Hepatocyte (in vitro differentiated cells): ENCODE measurements at regions not wholly inside any gene's neighbourhood (a gene's known extent, or its start where the extent isn't known, plus 50 kb on each side); places are given as distances from the start of the nearest gene placed in this dataset.

Source experiments
- DNase-seq: peaks from one replicate; pipeline ENCODE4 v3.0.0-alpha.2; 2016; ENCODE audit warnings: low spot score
- H2AFZ ChIP-seq: fragments of 200-600 bp; sonication (generic); 2 replicates; pipeline ENCODE4 v1.6.0; 2016; ENCODE audit warnings: antibody characterized with exemption, mild to moderate bottlenecking
- H3K27ac ChIP-seq: fragments of 200-600 bp; sonication (generic); 2 replicates; pipeline ENCODE4 v1.5.1; 2016; ENCODE audit warnings: mild to moderate bottlenecking
- H3K27me3 ChIP-seq: fragments of 200-600 bp; sonication (generic); 2 replicates; pipeline ENCODE4 v1.6.1; 2016
- H3K36me3 ChIP-seq: fragments of 200-600 bp; sonication (generic); replicated peaks from 2 replicates; pipeline ENCODE4 v1.5.1; 2016; ENCODE audit warnings: low read depth; ENCODE audit not compliant: insufficient read depth
- H3K4me1 ChIP-seq: fragments of 200-600 bp; sonication (generic); 2 replicates; pipeline ENCODE4 v1.5.1; 2016; ENCODE audit warnings: mild to moderate bottlenecking, moderate library complexity; ENCODE audit not compliant: insufficient read depth
- H3K4me2 ChIP-seq: fragments of 200-600 bp; sonication (generic); 2 replicates; pipeline ENCODE4 v1.6.0; 2016
- H3K4me3 ChIP-seq: fragments of 200-600 bp; sonication (generic); 2 replicates; pipeline ENCODE4 v1.5.1; 2016; ENCODE audit warnings: mild to moderate bottlenecking
- H3K79me2 ChIP-seq: fragments of 200-600 bp; sonication (generic); 2 replicates; pipeline ENCODE4 v1.6.0; 2017; ENCODE audit warnings: mild to moderate bottlenecking
- H3K9me2 ChIP-seq: fragments of 200-600 bp; sonication (generic); replicated peaks from 2 replicates; pipeline ENCODE4 v1.6.0; 2017; ENCODE audit warnings: mild to moderate bottlenecking; ENCODE audit not compliant: insufficient read depth
- H3K9me3 ChIP-seq: fragments of 200-600 bp; sonication (generic); 2 replicates; pipeline ENCODE4 v1.5.1; 2016; ENCODE audit warnings: low read depth, mild to moderate bottlenecking
- H4K20me1 ChIP-seq: fragments of 200-600 bp; sonication (generic); 2 replicates; pipeline ENCODE4 v1.6.0; 2016; ENCODE audit warnings: mild to moderate bottlenecking; ENCODE audit not compliant: insufficient read depth, poor library complexity, severe bottlenecking
- CTCF ChIP-seq: fragments of 200-600 bp; sonication (generic); IDR thresholded peaks from 2 replicates; pipeline ENCODE4 v1.5.1; 2016; ENCODE audit warnings: antibody characterized with exemption, mild to moderate bottlenecking; ENCODE audit not compliant: poor library complexity
- EZH2 ChIP-seq: fragments of 200-600 bp; sonication (generic); IDR thresholded peaks from 2 replicates; pipeline ENCODE4 v1.6.1; 2016; ENCODE audit warnings: antibody characterized with exemption, mild to moderate bottlenecking, borderline replicate concordance
- EZH2phosphoT487 ChIP-seq: fragments of 200-600 bp; sonication (generic); IDR thresholded peaks from one replicate; pipeline ENCODE4 v1.6.1; 2018; ENCODE audit warnings: antibody characterized with exemption, mild to moderate bottlenecking, low read depth, moderate library complexity; ENCODE audit not compliant: unreplicated experiment, severe bottlenecking
- WGBS: methylation state at CpG from one replicate; pipeline ENCODE4 v1.1.6; 2016; ENCODE audit warnings: low lambda C conversion rate; ENCODE audit errors: missing lambda C conversion rate; 5-methylcytosine and 5-hydroxymethylcytosine counted together

- H3K27me3 ChIP-seq, result peaks cover 12% of the 10 kb centered on the region
- no peak overlapping the region for H3K4me2 ChIP-seq
- H3K27ac ChIP-seq, result no peak overlapping the region
- H3K4me1 ChIP-seq, result no peaks in the 10 kb centered on the region
- no peaks in the 10 kb centered on the region for H4K20me1 ChIP-seq
- no peaks in the 10 kb centered on the region for H3K9me3 ChIP-seq
- WGBS, result 86% methylated on average over 18 of the region's 18 CpGs
- H3K9me2 ChIP-seq, result no peaks in the 10 kb centered on the region
- H3K36me3 ChIP-seq, result no peaks in the 10 kb centered on the region
- no peak for TF ChIP-seq EZH2phosphoT487
- no peak for TF ChIP-seq EZH2
- TF ChIP-seq CTCF, result no peak
- no peaks in the 10 kb centered on the region for H3K79me2 ChIP-seq
- no peak for DNase-seq
- no peak overlapping the region for H2AFZ ChIP-seq
- H3K4me3 ChIP-seq, result no peak overlapping the region
Measured at GRCh38 chr1:29514361-29515169, 278.2 kb downstream of the PTPRU start.

GRCh38 chr1:29513357-29513756 is 277.0 kb downstream of the PTPRU start:
- H2AFZ ChIP-seq, result no peak overlapping the region
- TF ChIP-seq CTCF, result peak; percentile 40
- no peak for TF ChIP-seq EZH2phosphoT487
- peak; percentile 48 for DNase-seq

DNA sequence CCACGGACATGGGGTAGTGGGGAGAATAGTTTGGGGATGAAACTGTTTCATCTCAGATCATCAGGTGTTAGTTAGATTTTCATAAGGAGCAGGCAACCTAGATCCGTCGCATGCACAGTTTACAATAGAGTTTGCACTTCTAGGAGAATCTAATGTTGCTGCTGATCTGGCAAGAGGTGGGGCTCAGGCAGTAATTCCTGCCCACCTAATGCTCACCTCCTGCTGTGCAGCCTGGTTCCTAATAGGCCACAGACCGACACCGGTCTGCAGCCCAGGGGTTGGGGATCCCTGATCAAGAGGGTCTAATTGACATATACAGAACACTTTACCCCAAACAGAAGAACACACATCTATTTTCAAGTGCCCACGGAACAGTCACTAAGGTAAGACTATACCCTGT is 275.1 kb downstream of the PTPRU start:
- H3K27ac ChIP-seq, result no peak overlapping the region
- H3K4me1 ChIP-seq, result no peaks in the 10 kb centered on the region
- WGBS, result 82% methylated on average over 6 of the region's 6 CpGs

More at GRCh38 chr1:29513357-29513756, 277.0 kb downstream of the PTPRU start:
- no peaks in the 10 kb centered on the region for H3K9me3 ChIP-seq
- no peak overlapping the region for H3K4me2 ChIP-seq
- H3K4me1 ChIP-seq, result no peaks in the 10 kb centered on the region
- no peaks in the 10 kb centered on the region for H3K79me2 ChIP-seq
- 73% methylated on average over 5 of the region's 5 CpGs for whole genome bisulfite sequencing
- H4K20me1 ChIP-seq, result no peaks in the 10 kb centered on the region
- no peaks in the 10 kb centered on the region for H3K36me3 ChIP-seq
- H3K27ac ChIP-seq, result no peak overlapping the region
- no peaks in the 10 kb centered on the region for H3K9me2 ChIP-seq
- no peak overlapping the region for H3K4me3 ChIP-seq
- H3K27me3 ChIP-seq, result peaks cover 9% of the 10 kb centered on the region

More for the DNA sequence above, 275.1 kb downstream of the PTPRU start:
- Histone ChIP-seq H3K9me2 (no peaks in the 10 kb centered on the region), H3K79me2 (no peaks in the 10 kb centered on the region), H3K4me3 (no peak overlapping the region), H3K27me3 (peaks cover 9% of the 10 kb centered on the region), H3K36me3 (no peaks in the 10 kb centered on the region), H4K20me1 (no peaks in the 10 kb centered on the region), H3K4me2 (no peak overlapping the region), H2AFZ (no peak overlapping the region), H3K9me3 (no peaks in the 10 kb centered on the region)
- no peak for DNase-seq
- no peak for TF ChIP-seq EZH2phosphoT487
- TF ChIP-seq EZH2, result no peak
- no peak for TF ChIP-seq CTCF
